ENCODE measurements at regions not wholly inside any gene's neighbourhood (a gene's known extent, or its start where the extent isn't known, plus 50 kb on each side); places are given as distances from the start of the nearest gene placed in this dataset.

GRCh38 chr6:119612911-119613381 lies 263.4 kb upstream of the MAN1A1 start:
- TF ChIP-seq POLR2A (IDR thresholded peaks at IDR 0.05) (no peak), CTCF (IDR thresholded peaks at IDR 0.05) (no peak)

All from uterus (tissue), 2 donors.